ENCODE measurements at regions not wholly inside any gene's neighbourhood (a gene's known extent, or its start where the extent isn't known, plus 50 kb on each side); places are given as distances from the start of the nearest gene placed in this dataset.

DNA sequence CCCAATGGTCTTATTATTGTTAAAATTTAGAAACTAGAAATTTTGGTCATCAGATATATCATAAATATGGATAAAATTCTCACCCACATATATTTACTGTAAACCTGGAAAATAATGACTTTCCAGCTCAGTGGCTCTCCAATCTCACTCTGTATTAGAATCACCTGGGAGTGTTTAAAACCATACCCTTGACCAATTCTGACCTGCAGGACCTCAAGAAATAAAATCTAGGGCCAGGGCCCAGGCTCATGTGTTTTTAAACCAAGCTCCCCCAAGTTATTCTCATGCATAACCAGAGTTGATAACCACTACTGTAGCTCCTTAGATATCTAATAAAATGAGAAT lies 372.1 kb downstream of the SHQ1 start:
- TF ChIP-seq, protein P1, sequence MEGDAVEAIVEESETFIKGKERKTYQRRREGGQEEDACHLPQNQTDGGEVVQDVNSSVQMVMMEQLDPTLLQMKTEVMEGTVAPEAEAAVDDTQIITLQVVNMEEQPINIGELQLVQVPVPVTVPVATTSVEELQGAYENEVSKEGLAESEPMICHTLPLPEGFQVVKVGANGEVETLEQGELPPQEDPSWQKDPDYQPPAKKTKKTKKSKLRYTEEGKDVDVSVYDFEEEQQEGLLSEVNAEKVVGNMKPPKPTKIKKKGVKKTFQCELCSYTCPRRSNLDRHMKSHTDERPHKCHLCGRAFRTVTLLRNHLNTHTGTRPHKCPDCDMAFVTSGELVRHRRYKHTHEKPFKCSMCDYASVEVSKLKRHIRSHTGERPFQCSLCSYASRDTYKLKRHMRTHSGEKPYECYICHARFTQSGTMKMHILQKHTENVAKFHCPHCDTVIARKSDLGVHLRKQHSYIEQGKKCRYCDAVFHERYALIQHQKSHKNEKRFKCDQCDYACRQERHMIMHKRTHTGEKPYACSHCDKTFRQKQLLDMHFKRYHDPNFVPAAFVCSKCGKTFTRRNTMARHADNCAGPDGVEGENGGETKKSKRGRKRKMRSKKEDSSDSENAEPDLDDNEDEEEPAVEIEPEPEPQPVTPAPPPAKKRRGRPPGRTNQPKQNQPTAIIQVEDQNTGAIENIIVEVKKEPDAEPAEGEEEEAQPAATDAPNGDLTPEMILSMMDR (IDR thresholded peaks at IDR 0.05; ENCODE audit: low read length), result no peak
- TF ChIP-seq EZH2 (optimal IDR thresholded peaks at IDR 0.05; ENCODE audit: low read depth, low read length), result no peak
